OCI-LY1 (cell line): ENCODE measurements at regions not wholly inside any gene's neighbourhood (a gene's known extent, or its start where the extent isn't known, plus 50 kb on each side); places are given as distances from the start of the nearest gene placed in this dataset.

Source experiments
- H2AFZ ChIP-seq: fragments of 200-600 bp; sonication (generic), shearing (Covaris generic); 2 replicates; pipeline ENCODE4 v1.6.0; 2014; ENCODE audit warnings: antibody characterized with exemption, mild to moderate bottlenecking, low read length
- H3F3A ChIP-seq: fragments of 200-600 bp; sonication (generic), shearing (Covaris generic); 2 replicates; pipeline ENCODE4 v1.6.0; 2014; ENCODE audit warnings: mild to moderate bottlenecking, antibody characterized with exemption, low read length, moderate library complexity; ENCODE audit not compliant: insufficient read depth
- H3K27ac ChIP-seq: fragments of 200-600 bp; sonication (generic); 2 replicates; pipeline ENCODE4 v1.5.1; 2014; ENCODE audit warnings: low read length, mixed run types, mild to moderate bottlenecking, low read depth; ENCODE audit not compliant: poor library complexity, severe bottlenecking
- H3K27me3 ChIP-seq: fragments of 200-600 bp; sonication (generic); 2 replicates; pipeline ENCODE4 v1.6.0; 2014; ENCODE audit warnings: antibody characterized with exemption, mild to moderate bottlenecking, low read length, moderate library complexity; ENCODE audit not compliant: insufficient read depth
- H3K36me3 ChIP-seq: fragments of 200-600 bp; sonication (generic); 2 replicates; pipeline ENCODE4 v1.6.1; 2014; ENCODE audit warnings: mild to moderate bottlenecking, antibody characterized with exemption, low read length, moderate library complexity, mixed read lengths; ENCODE audit not compliant: insufficient read depth
- H3K4me1 ChIP-seq: fragments of 200-600 bp; sonication (generic); 2 replicates; pipeline ENCODE4 v1.5.1; 2014; ENCODE audit warnings: mild to moderate bottlenecking, low read length, moderate library complexity; ENCODE audit not compliant: insufficient read depth, severe bottlenecking
- H3K4me2 ChIP-seq: fragments of 200-600 bp; sonication (generic), shearing (Covaris generic); 2 replicates; pipeline ENCODE4 v1.6.1; 2014; ENCODE audit warnings: low read length
- H3K4me3 ChIP-seq: fragments of 200-600 bp; sonication (generic); 2 replicates; pipeline ENCODE4 v1.5.1; 2014; ENCODE audit warnings: low read length, low read depth, mild to moderate bottlenecking, mixed read lengths; ENCODE audit not compliant: poor library complexity, severe bottlenecking
- H3K79me2 ChIP-seq: fragments of 200-600 bp; shearing (Covaris generic); 2 replicates; pipeline ENCODE4 v1.6.1; 2016; ENCODE audit warnings: mixed run types, low read length, mixed read lengths; ENCODE audit not compliant: insufficient read depth
- H3K9ac ChIP-seq: fragments of 200-600 bp; sonication (generic), shearing (Covaris generic); 2 replicates; pipeline ENCODE4 v1.6.1; 2014; ENCODE audit warnings: mild to moderate bottlenecking, low read length, mixed read lengths
- H3K9me2 ChIP-seq: fragments of 200-600 bp; sonication (generic), shearing (Covaris generic); 2 replicates; pipeline ENCODE4 v1.6.1; 2014; ENCODE audit warnings: low read depth, mild to moderate bottlenecking, low read length, mixed read lengths
- H3K9me3 ChIP-seq: fragments of 200-600 bp; shearing (Covaris generic); 2 replicates; pipeline ENCODE4 v1.6.1; 2014; ENCODE audit warnings: low read length, mixed read lengths
- H4K20me1 ChIP-seq: fragments of 200-600 bp; sonication (generic), shearing (Covaris generic); 2 replicates; pipeline ENCODE4 v1.6.0; 2016; ENCODE audit warnings: mild to moderate bottlenecking, low read length; ENCODE audit not compliant: insufficient read depth
- CTCF ChIP-seq: fragments of 200-600 bp; sonication (generic), shearing (Covaris generic); IDR thresholded peaks from 2 replicates; pipeline ENCODE4 v1.5.1; 2017; ENCODE audit warnings: mild to moderate bottlenecking, antibody characterized with exemption, low read length, moderate library complexity, mixed read lengths
- EZH2 ChIP-seq: fragments of 200-600 bp; sonication (generic), shearing (Covaris generic); IDR thresholded peaks from 2 replicates; pipeline ENCODE4 v1.8.0; 2017; ENCODE audit warnings: borderline replicate concordance, mixed run types, mild to moderate bottlenecking, antibody characterized with exemption, low read length, moderate library complexity, mixed read lengths

- Histone ChIP-seq H3K27ac (no peak overlapping the region), H3K4me1 (no peaks in the 10 kb centered on the region), H4K20me1 (no peaks in the 10 kb centered on the region), H3F3A (no peaks in the 10 kb centered on the region), H3K79me2 (no peaks in the 10 kb centered on the region), H3K27me3 (no peaks in the 10 kb centered on the region), H3K4me3 (no peak overlapping the region), H3K9me3 (no peaks in the 10 kb centered on the region), H3K36me3 (no peaks in the 10 kb centered on the region), H3K4me2 (no peak overlapping the region), H3K9ac (no peak overlapping the region), H3K9me2 (no peaks in the 10 kb centered on the region), H2AFZ (no peak overlapping the region)
- TF ChIP-seq EZH2 (no peak), CTCF (no peak)
These were observed 115.4 kb upstream of the STXBP5 start for GRCh38 chr6:147088861-147089260.

- no peaks in the 10 kb centered on the region for H3K79me2 ChIP-seq
- H3K36me3 ChIP-seq = no peaks in the 10 kb centered on the region
- no peak overlapping the region for H2AFZ ChIP-seq
These were observed 108.9 kb upstream of the STXBP5 start for GRCh38 chr6:147095316-147095715.

GRCh38 chr6:147099974-147100373 lies 104.2 kb upstream of the STXBP5 start:
- Histone ChIP-seq H3F3A (no peaks in the 10 kb centered on the region), H3K27ac (no peak overlapping the region), H3K4me3 (no peak overlapping the region), H3K4me1 (no peaks in the 10 kb centered on the region), H3K9me2 (no peaks in the 10 kb centered on the region), H3K9ac (no peak overlapping the region), H3K4me2 (no peak overlapping the region), H3K36me3 (no peaks in the 10 kb centered on the region), H4K20me1 (no peaks in the 10 kb centered on the region), H3K9me3 (no peaks in the 10 kb centered on the region), H3K27me3 (no peaks in the 10 kb centered on the region), H3K79me2 (no peaks in the 10 kb centered on the region), H2AFZ (no peak overlapping the region)
- TF ChIP-seq EZH2 = no peak
- no peak for TF ChIP-seq CTCF

More at GRCh38 chr6:147095316-147095715, 108.9 kb upstream of the STXBP5 start:
- no peaks in the 10 kb centered on the region for H3K4me1 ChIP-seq
- no peaks in the 10 kb centered on the region for H4K20me1 ChIP-seq
- no peaks in the 10 kb centered on the region for H3K9me2 ChIP-seq
- H3K4me2 ChIP-seq = no peak overlapping the region
- H3K9ac ChIP-seq = no peak overlapping the region
- H3F3A ChIP-seq = no peaks in the 10 kb centered on the region
- H3K9me3 ChIP-seq = no peaks in the 10 kb centered on the region
- H3K27me3 ChIP-seq = no peaks in the 10 kb centered on the region
- no peak overlapping the region for H3K4me3 ChIP-seq
- no peak for TF ChIP-seq CTCF
- no peak for TF ChIP-seq EZH2
- H3K27ac ChIP-seq = no peak overlapping the region
